ENCODE measurements at regions not wholly inside any gene's neighbourhood (a gene's known extent, or its start where the extent isn't known, plus 50 kb on each side); places are given as distances from the start of the nearest gene placed in this dataset.

DNA sequence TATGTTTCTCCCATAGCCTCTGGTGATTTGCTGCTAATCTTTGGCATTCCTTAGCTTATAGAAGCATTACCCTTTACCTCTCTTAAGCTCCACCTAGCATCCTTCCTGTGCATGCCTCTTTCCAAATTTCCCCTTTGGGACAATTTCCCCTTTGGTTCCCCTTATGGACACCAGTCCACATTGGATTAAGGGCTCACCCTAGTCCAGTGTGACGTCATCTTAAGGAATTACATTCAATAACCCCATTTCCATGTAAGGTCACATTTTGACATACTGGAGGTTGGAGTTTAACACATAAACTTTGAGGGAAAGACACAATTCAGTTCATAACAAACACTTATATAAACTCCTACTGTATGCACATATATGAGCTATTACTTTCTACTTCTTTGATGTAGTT is 916.6 kb downstream of the SLC4A3 start:
- FAIRE-seq (no peak), DNase-seq (ENCODE audit: insufficient read length, low spot score) (no peak)
- TF ChIP-seq SPI1 (IDR thresholded peaks at IDR 0.05; ENCODE audit: low read depth, low read length) (no peak), PAX5 (IDR thresholded peaks at IDR 0.05; ENCODE audit: insufficient read depth, low read length, severe bottlenecking) (no peak), TAF1 (IDR thresholded peaks at IDR 0.05; ENCODE audit: low read depth, low read length) (no peak), POLR2AphosphoS5 (IDR thresholded peaks at IDR 0.05; ENCODE audit: low read depth, low read length) (no peak), POLR2A (IDR thresholded peaks at IDR 0.05; ENCODE audit: low read depth, low read length) (no peak)

DNA sequence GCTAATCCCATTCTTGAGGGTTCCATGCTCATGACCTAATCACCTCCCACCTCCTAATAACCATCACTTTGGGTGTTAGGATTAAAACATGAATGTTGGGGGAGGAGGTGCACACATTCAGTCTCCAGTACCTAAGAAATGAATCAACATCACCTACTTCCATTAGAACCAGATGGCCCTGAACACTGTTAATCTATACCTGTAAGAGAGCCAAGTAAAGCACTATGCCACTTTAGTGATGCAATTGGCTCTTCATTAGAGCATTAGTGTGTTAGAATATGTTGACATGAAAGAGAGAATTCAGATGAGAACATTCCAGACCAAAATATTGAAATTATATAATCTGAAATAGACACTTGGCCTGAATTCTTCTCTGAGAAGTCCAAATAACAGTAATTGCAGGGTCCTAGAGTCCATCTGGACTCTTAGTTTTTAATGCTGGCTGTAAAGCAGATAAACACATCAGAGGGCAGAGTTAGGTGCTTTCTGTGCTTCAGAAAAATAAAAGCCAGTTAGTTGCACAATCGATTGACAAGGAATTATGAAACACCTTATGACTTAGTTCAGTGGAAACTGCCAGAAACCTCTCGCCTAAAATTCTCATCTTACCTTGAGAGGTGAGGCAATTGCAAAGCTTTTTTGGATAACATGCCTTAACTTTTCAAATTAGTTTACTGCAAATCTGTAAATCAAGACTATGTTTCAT is 923.7 kb downstream of the SLC4A3 start:
- no peak for TF ChIP-seq POLR2AphosphoS5 (IDR thresholded peaks at IDR 0.05; ENCODE audit: low read depth, low read length)
- TF ChIP-seq PAX5 (IDR thresholded peaks at IDR 0.05; ENCODE audit: insufficient read depth, low read length, severe bottlenecking): no peak
- no peak for TF ChIP-seq SPI1 (IDR thresholded peaks at IDR 0.05; ENCODE audit: low read depth, low read length)
- TF ChIP-seq POU2F2 (IDR thresholded peaks at IDR 0.05; ENCODE audit: low read depth, low read length): no peak
- TF ChIP-seq TAF1 (IDR thresholded peaks at IDR 0.05; ENCODE audit: low read depth, low read length): no peak
- TF ChIP-seq POLR2A (IDR thresholded peaks at IDR 0.05; ENCODE audit: low read depth, low read length): no peak
- DNase-seq (ENCODE audit: insufficient read length, low spot score) (no peak), FAIRE-seq (no peak)

DNA sequence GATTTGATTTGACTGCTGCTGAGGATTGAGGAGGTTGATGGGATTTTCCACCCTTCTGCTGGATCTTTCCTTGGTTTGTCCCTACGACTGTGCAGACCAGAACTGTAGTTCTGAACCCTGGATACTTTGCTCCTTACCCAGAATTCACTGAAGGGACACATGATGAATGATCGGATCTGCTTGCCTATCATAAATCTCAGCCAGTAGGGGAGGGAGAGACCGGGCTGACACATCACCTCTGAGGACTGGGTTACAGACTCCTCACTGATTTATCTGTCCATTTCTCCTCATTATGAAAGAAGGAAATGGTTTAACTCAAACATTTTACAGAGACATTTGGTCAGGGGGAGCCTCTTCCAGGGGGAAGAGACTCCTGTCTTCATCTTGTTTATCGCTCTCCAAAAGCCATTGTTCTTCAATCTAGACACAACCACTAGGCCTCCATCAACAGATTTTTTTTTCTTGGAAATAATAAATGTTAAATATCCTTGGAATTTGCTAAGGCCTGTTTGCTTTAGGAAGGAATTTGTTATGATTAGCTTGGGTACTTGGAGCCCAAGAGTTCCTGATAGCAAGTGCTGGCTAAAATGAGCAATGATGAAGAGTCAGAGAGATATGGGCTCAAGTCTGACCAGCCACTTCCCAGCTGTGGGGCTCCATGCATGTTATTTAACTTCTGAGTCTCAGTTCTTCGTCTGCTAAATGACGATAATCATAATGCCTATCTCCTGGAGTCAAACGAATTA is 925.5 kb downstream of the SLC4A3 start:
- FAIRE-seq (no peak), DNase-seq (ENCODE audit: insufficient read length, low spot score) (no peak)
- TF ChIP-seq POU2F2 (IDR thresholded peaks at IDR 0.05; ENCODE audit: low read depth, low read length) (no peak), PAX5 (IDR thresholded peaks at IDR 0.05; ENCODE audit: insufficient read depth, low read length, severe bottlenecking) (no peak), TAF1 (IDR thresholded peaks at IDR 0.05; ENCODE audit: low read depth, low read length) (no peak), POLR2A (IDR thresholded peaks at IDR 0.05; ENCODE audit: low read depth, low read length) (no peak), POLR2AphosphoS5 (IDR thresholded peaks at IDR 0.05; ENCODE audit: low read depth, low read length) (no peak), SPI1 (IDR thresholded peaks at IDR 0.05; ENCODE audit: low read depth, low read length) (no peak)

DNA sequence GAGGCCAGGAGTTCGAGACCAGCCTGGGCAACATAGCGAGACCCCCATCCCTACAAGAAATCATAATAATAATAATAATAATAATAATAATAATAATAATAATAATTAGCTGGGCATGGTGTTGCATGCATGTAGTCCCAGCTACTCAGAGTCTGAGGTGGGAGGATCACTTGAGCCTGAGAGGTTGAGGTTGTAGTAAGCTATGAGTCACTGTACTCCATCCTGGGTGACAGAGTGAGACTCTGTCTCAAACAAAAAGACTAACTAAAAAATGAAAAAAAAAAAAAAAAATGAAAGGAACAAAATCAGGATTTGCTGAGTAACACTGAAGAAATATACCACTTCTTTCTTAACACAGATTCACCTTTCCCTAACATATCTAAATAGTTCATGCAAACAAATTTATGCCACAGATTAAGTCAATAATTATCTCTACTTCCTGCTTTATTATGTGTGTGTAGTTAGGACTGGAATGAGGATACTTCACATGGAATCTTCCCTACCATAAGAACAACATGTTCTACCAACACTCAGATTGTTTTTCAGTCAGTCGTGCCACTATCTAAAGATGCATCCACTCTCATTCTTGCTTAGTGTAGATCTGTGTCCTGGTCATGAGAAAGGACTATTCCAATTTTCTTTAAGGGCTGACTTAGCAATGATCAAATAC is 928.7 kb downstream of the SLC4A3 start:
- FAIRE-seq (no peak), DNase-seq (ENCODE audit: insufficient read length, low spot score) (no peak)
- TF ChIP-seq POLR2AphosphoS5 (IDR thresholded peaks at IDR 0.05; ENCODE audit: low read depth, low read length) (no peak), TAF1 (IDR thresholded peaks at IDR 0.05; ENCODE audit: low read depth, low read length) (no peak), POLR2A (IDR thresholded peaks at IDR 0.05; ENCODE audit: low read depth, low read length) (no peak), SPI1 (IDR thresholded peaks at IDR 0.05; ENCODE audit: low read depth, low read length) (no peak), PAX5 (IDR thresholded peaks at IDR 0.05; ENCODE audit: insufficient read depth, low read length, severe bottlenecking) (no peak), POU2F2 (IDR thresholded peaks at IDR 0.05; ENCODE audit: low read depth, low read length) (no peak)

DNA sequence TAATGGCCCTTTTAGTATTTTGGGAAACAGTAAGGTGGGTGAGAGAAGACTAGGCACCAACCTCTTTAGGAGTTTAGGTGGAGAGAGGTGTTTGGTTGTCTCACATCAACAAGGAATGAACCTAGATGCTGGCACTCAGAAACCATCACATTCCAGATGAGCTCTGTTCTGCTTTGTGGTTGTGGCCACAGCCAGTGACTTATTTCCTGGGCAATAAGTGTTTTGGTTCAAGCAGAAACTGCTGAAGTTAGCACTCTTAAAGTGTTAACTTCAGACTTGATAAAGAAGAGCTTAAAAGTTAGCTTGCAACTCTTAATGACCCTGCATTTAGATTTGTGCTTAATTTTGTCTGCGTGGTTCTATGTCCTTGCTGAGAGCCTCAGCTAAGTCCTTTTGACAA is 929.2 kb downstream of the SLC4A3 start:
- DNase-seq (ENCODE audit: insufficient read length, low spot score) (no peak), FAIRE-seq (no peak)
- TF ChIP-seq SPI1 (IDR thresholded peaks at IDR 0.05; ENCODE audit: low read depth, low read length) (no peak), PAX5 (IDR thresholded peaks at IDR 0.05; ENCODE audit: insufficient read depth, low read length, severe bottlenecking) (no peak), POLR2AphosphoS5 (IDR thresholded peaks at IDR 0.05; ENCODE audit: low read depth, low read length) (no peak), POU2F2 (IDR thresholded peaks at IDR 0.05; ENCODE audit: low read depth, low read length) (no peak), TAF1 (IDR thresholded peaks at IDR 0.05; ENCODE audit: low read depth, low read length) (no peak), POLR2A (IDR thresholded peaks at IDR 0.05; ENCODE audit: low read depth, low read length) (no peak)

DNA sequence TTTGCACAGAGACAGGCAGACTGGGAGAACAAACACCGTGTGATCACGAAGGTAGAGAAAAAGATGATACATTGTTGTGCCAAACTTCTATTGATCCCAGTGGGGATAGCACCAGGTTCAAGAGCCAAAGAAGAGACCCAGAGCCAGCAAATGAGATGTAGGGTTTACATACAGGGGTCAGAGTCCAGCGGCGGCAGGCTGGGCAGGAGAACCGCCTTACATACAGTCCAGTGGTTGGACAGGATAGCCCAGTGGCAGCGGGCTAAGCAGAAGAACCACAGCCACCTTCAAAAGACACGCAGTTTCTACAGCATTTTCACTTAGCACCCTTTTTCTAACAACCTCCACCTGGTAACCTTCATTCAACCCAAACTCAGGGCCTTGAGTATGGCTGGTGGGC is 932.8 kb downstream of the SLC4A3 start:
- TF ChIP-seq POU2F2 (IDR thresholded peaks at IDR 0.05; ENCODE audit: low read depth, low read length) (no peak), SPI1 (IDR thresholded peaks at IDR 0.05; ENCODE audit: low read depth, low read length) (no peak), TAF1 (IDR thresholded peaks at IDR 0.05; ENCODE audit: low read depth, low read length) (no peak), POLR2AphosphoS5 (IDR thresholded peaks at IDR 0.05; ENCODE audit: low read depth, low read length) (no peak)
- FAIRE-seq (no peak), DNase-seq (ENCODE audit: insufficient read length, low spot score) (no peak)

DNA sequence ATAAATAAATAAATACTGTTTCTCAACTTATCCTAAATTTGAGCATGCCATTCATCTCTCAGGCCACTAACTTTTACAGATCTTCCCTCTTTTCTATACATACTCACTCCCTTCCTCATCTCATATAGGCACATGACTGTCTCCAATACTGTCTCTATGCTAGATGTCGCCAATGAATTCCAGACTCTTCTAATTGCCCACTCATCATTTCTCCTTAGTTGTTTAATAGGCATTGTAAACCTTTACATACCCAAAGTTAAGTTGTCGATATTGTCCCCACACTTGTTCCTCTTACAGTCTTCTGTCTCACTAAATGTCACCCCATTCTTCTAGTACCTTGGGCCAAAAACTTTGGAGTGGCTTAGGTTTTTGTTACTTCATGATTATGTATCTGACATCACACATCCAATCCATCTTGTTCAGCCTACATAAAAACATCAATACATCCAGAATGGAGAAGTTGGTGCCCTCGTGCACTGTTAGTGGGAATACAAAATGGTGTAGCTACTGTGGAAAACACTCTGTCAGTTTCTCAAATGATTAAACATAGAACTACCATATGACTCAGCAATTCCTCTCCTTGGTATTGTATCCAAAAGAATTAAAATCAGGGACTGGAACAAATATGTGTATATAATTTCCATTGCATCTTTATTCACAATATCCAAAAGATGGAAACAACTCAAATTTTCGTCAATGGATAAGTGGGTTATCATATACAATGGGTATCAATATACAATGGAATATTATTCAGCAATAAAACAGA is 935.1 kb downstream of the SLC4A3 start:
- TF ChIP-seq TAF1 (IDR thresholded peaks at IDR 0.05; ENCODE audit: low read depth, low read length) (no peak), SPI1 (IDR thresholded peaks at IDR 0.05; ENCODE audit: low read depth, low read length) (no peak), POLR2AphosphoS5 (IDR thresholded peaks at IDR 0.05; ENCODE audit: low read depth, low read length) (no peak), POU2F2 (IDR thresholded peaks at IDR 0.05; ENCODE audit: low read depth, low read length) (no peak), POLR2A (IDR thresholded peaks at IDR 0.05; ENCODE audit: low read depth, low read length) (no peak), PAX5 (IDR thresholded peaks at IDR 0.05; ENCODE audit: insufficient read depth, low read length, severe bottlenecking) (no peak)
- no peak for DNase-seq (ENCODE audit: insufficient read length, low spot score)
- FAIRE-seq: no peak

DNA sequence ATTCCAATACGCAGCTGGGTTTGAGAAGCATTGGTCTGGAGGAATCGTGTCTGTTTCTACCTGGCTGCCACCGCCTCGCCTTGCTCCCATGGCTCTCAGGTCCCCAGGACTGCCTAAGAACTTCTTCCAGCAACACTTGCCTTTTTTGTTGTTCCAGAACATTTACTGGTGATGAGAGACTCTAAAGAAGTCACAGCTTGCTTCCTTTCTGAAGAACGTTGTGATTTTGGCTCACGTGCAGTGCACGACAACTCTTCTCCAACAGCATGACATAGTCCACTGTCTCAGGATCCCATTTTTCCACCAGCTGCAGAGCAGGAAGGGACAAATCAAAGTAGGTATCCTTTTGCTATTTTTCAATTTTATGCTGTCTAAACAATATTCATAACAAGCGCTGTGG is 940.9 kb downstream of the SLC4A3 start:
- DNase-seq (ENCODE audit: insufficient read length, low spot score): no peak
- no peak for FAIRE-seq
- TF ChIP-seq PAX5 (IDR thresholded peaks at IDR 0.05; ENCODE audit: insufficient read depth, low read length, severe bottlenecking): no peak
- no peak for TF ChIP-seq SPI1 (IDR thresholded peaks at IDR 0.05; ENCODE audit: low read depth, low read length)
- no peak for TF ChIP-seq POLR2A (IDR thresholded peaks at IDR 0.05; ENCODE audit: low read depth, low read length)
- TF ChIP-seq POU2F2 (IDR thresholded peaks at IDR 0.05; ENCODE audit: low read depth, low read length): no peak
- TF ChIP-seq POLR2AphosphoS5 (IDR thresholded peaks at IDR 0.05; ENCODE audit: low read depth, low read length): no peak
- no peak for TF ChIP-seq TAF1 (IDR thresholded peaks at IDR 0.05; ENCODE audit: low read depth, low read length)
